Stimulated activated CD4-positive, alpha-beta T cell treated with anti-CD3 and anti-CD28 coated beads, Interleukin-15, amount 100 ng/mL, for 24 hours (primary cell): ENCODE measurements at regions not wholly inside any gene's neighbourhood (a gene's known extent, or its start where the extent isn't known, plus 50 kb on each side); places are given as distances from the start of the nearest gene placed in this dataset.
"Not testable (repeated sequence)": the region's sequence is repeated elsewhere in the genome, so short reads cannot be mapped to it uniquely, and the experiment has no call there.

Experiments
- DNase-seq: peaks from one replicate; pipeline ENCODE4 v3.0.0-alpha.2; 2020

DNA sequence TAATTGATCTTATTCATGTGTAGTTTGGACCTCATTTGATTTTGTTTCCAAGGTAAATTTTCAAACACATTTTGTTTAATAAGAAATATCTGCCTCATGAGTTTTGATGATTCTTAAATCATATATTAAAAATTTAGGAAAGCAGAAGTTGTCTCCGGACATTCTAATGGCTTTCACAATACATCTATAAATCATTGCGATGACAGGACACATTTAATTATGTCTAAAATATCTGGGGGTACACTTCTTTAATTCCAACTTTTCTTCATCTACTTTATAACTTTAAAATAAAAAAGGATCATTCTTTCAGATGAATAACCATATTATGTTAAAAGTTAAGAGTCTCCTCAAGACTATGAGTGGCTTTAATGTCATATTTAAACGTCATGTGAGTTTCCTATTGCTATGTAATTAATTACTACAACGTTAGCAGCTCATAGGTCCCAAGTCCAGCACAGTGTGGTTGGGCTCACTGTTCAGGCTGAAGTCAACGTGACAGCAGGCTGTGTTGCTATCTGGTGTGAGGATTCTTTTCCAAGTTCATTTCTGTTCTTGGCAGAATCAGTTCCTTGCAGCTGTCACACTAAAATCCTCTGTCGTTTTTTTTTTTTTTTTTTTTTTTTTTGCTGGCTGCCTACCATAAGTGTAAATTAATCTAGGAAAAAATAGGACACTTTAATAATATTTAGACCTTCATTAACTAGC, 893.5 kb downstream of the LTN1 start:
- DNase-seq: no peak

DNA sequence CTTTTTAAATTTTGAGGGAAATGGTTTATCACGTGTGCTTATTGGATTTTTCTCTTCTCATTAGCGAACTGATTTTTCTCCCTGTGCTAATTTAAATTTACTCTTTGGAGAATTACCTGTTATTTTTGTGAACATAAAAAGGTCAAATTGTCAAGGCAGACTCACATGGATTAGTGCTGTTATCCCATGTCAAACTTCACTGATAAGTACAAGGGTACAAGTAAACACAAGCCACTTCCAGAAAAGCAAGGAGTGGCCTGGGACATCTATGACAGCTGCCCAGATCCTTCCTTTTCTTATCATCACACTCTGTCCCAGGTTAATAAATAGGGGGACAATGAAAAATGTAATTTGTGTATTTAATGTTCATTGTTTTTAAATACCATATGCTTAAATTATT, 901.2 kb downstream of the LTN1 start:
- no peak for DNase-seq

DNA sequence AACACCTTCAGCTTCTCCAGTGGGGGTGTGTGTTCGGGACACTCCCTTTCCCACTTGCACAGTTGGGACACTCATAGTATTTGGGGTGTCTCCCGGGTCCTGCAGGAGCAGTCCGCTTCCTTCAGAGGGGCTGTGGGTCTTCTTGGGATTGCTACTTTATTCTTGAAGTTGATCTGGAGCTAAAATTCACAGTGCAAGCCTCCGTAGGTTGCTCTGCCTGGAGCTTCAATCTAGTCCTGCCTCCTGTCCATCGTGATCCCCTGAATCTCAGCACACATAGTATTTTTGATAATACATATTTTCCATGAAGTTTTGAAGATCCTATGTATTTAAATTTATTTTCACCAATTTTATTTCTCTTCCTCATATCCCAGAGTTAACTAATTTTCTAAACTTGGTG, 902.1 kb downstream of the LTN1 start:
- DNase-seq: no peak

DNA sequence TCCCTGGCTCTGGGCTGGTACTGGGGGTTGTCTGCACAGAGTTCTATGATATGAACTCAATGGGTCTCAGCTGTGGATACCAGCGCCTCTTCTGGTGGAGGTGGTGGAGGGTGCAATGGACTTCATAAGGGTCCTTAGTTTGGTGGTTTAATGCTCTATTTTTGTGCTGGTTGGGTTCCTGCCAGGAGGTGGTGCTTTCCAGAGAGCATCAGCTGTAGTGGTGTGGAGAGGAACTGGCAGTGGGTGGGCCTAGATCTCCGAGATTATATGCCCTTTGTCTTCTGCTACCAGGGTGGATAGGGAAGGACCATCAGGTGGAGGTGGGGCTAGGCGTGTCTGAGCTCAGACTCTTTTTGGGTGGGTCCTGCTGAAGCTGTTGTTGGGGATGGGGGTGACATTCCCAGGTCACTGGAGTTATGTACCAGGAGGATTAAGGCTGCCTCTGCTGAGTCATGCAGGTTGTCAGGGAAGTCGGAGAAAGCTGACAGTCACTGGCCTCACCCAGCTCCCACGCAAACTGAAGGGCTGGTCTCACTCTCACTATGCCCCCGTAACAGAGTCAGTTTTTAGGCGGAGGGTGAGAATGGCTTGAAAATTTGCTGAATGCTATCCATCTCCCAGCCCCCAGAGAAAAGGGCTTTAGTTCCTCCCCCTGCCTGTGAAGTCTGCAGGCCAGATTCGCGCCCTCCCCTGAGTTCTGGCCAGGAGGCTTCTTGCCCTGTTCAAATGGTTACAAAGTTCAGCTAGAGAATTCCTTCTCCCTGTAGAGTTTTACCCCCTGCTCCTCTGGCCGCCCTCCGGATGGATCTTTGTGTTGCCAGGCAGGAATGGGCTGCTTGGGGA, 902.9 kb downstream of the LTN1 start:
- DNase-seq: no peak

DNA sequence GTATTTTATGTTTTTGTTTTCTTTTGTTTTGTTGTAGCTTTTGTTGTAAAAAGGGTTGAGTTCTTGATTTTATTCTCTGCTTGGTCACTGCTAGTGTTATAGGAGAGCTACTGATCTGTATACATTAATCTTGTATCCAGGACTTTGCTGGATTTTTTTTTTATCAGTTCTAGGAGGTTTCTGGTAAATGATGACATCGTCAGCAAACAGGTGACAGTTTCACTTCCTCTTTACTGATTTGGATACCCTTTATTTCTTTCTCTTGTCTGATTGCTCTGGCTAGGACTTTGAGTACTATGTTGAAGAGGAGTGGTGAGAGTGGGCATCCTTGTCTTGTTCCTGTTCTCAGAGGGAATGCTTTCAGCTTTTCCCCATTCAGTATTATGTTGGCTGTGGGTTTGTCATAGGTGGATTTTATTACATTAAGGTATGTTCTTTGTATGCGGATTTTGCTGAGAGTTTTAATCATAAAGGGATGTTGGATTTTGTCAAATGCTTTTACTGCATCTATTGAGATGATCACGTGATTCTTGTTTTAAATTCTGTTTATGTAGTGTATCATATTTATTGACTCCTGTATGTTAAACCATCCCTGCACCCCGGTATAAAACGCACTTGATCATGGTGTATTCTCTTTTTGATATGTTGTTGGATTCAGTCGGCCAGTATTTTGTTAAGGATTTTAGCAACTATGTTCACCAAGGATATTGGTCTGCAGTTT, 905.7 kb downstream of the LTN1 start:
- no peak for DNase-seq

DNA sequence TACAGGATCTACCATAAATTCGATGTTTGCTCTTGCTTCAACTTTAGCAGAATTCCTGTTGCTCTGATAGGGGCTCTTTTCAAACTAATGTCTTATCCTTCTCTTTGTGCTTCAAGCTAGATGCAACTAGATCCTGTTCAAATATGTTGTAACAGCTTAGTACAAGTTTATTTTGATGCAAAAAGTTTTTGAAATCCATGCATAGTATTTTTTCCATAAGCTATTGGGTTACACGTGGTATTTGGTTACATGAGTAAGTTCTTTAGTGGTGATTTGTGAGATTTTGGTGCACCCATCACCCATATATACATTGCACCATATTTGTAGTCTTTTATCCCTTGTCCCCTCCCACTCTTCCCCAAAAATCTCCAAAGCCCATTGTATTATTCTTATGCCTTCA, 907.7 kb downstream of the LTN1 start:
- no peak for DNase-seq

DNA sequence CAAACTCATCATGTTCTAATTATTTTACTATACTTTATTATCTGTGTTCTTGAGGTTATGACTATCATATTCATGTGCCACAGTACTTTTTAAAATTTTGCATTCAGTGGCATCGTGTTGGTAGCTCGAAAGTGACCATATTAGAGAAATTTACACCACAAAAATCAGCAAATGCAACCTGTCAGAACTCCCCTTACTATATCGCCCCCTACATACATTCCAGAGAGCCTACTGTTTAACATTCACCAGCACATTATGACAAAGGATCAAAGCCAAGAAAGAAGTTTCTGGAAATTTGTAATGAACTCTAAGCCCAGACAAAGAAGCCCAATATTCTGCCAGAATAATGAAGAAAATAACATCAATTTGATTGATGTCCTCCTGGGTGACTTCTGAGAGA, 909.3 kb downstream of the LTN1 start:
- no peak for DNase-seq

DNA sequence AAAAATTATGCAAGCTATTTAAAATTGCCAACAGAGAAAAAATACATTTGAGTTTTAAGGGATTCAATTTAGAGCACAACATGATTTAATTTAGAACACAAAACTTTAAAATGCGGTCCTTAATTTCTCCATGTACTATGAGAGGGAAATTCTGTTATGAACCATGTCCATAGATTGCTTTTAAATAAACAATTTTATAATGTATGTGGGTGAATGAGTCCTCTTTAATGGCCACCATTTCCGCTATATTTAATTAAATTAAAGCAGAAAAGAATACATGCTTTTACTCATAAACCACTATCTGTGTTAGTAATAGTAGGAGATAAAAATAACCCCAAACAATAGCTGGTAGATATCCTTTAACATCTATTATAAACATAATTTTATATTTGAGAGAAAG, 914.6 kb downstream of the LTN1 start:
- no peak for DNase-seq

DNA sequence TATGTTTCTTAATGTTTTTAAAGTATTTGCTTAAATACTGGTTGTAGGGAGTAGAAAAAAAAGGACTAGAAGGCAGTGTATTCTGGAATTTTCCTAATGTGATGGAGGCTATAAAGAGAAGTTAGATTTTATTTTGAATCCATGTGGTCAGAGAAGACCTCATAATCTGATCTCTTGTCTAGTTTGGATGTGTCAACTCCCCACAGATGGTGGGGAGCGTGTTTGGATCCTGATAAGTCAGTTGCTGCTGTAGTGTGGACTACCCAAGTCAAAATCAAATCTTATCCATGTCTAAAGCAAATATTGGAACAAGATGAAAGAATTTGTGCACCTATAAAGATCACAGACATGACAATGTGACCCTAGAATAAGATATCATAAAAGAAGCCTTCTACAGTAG, 918.0 kb downstream of the LTN1 start:
- DNase-seq: no peak

DNA sequence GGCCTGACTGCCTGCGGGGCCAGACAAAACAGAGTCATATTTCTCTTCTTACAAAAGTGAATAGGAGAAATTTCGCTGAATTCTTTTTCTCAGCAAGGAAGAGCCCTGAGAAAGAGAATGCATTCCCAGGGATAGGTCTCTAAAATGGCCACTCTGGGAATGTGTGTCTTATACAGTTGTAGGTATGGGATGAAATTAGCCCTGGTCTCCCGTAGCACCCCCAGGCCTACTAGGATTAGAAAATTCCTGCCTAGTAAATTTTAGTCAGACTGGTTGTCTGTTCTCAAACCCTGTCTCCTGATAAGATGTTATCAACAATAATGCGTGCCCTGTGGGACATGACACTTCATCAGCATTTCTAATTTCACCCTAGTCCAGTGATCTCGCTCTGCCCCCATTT, 920.1 kb downstream of the LTN1 start:
- no peak for DNase-seq

DNA sequence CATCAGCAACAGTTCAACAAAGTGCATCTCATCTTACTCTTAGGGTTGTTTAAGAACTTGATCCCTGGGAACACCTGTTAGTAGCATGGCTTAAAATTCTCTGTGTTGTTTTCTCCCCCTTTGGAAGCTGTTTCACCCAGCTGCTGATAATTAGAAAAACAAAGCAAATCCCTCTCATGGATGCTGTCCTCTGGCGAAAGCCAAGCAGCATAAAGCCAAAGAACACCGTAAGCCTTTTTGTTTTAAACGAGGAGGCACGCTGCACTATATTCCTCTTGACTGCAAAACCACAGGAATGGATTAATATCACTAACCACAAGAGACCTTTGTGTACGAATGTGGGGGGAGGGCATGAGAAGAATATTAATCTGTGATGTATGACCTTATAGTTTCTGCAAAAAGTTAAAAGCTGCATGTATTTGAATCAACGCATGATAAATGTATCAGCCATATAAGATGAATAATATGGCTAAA, 923.2 kb downstream of the LTN1 start:
- no peak for DNase-seq

DNA sequence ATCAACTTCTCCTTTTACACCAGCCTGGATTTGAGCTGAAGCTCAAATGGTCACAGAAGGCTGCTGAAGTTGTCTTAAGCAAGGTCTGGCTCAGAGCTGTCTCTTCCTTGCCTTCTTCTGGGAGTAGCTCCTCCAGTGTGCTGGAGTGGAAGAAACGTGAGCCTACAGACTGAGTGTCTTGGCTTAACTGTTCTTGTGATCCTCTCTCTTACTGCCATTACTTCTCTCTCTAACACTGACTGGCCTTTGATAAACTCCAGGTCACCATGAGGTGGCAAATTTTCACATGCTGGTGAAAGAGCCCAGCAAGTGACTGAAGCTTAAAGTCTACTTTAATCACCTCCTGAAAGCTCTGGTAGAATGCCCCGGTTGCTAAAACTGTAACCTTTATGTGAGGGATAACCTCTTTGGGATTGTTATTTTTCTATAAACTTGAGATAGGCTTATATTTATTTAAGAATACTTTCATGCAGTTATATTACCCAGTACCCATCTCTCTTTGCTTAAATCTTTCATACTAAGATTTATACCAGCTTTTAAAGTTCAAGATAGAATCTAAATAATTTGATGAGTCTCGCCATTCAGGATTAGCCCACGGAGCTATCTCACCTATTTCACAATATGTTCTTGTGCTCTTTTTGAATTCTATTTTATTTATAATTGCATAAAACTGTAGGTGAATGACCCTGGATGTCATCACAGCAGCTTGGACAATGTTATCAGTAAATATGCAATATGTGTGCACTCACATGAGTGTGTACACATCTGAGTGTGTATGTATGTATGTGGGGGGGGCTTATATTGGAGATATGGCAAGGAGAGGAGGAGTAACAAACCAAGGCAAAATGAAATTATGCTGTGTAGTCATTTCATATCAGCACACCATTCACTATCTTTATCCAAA, 924.0 kb downstream of the LTN1 start:
- no peak for DNase-seq

DNA sequence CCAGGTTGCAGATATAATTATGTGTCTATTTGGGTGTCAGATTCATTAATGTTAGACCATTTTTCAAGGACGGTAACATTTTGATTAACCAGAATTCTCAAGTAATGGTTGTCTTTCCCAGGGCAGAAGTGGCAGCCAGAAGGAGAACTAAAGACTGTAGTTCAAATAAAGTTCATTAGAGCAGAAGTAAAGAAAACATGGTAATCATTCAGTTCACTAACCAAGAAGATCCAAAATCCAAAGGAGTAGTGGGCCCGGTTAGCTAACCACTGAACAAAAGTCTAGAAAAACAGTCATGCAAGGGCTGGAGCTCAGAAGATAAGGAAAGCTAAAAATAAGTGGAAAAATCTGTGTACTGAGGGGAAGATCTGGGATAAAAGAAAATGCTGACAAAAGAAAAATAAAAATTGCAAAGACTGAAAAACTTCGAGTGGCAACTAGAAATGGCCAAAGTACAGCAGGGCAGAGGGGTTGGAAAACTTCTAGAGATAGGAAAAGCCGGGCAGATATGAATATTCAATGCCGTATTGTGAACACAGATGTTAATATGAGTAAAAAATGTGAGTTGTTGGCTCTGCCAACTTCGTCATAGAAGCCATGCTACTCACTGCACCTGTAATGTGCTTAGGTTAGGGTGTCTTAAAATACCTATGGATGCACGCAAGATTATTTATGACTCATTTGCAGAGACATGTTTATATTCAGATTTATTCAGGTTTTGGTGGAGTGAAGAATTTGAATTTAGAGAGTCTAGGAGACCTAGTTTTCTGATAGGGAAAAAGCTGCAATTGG, 925.9 kb downstream of the LTN1 start:
- no peak for DNase-seq

DNA sequence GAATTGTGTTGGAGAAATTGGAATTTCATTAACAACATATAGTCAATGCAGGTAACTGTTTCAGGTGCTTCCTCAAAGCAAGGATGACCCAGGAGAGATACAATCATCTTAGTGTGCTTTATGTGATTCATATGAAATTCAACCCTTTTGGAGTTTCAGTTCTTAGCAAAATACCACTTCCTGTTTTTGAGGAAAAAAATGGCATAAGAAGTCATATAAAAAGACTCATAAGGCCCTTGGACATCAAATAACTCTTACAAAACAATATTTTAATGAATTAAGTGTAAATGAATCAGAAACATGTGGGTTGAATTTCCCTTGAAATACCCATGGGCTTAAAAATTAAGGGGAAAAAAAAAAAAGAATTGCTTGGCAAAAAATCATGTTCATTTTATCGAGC, 926.6 kb downstream of the LTN1 start:
- no peak for DNase-seq

DNA sequence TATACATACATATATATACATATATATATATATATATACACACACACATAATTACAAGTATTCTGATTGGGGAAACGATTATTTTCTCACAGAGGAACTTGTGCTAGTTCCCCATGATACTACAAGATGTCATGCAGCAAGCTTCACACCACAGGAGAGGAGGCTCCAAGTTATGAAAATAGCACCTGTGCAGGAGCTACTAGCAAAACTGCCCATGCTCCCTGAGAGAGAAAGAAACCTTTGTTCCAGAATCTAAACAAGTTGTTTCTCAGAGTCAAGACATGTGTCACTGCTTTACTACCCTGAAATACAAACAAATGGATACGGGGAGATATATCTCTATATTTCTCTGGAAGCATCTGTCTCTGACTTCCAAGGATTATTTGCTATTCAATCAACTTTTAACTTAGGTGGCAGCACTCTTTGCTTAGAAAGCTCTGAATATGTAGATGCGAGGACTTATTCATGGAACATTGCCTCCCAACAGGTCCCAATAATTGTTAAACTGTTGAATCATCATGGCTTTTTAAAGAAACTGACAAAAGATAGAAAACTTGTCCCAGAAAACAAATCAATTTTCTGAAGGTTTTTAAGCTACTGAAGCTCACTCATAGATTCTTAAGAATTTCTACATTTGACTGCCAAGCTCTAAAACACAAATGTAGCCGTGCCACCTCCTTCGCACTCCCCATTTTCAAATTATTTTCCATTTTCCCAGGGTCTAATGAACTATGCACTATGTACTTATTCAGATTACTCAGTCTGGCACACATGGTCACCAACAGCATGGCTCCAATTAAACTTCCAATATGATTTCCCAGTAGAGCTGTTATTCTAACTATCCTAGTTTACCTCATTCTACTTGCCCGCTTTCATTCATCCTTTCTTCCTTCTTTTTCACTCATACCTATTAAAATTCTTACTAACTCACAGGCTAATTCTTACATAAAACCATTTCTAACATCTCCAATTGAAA, 929.1 kb downstream of the LTN1 start:
- no peak for DNase-seq

DNA sequence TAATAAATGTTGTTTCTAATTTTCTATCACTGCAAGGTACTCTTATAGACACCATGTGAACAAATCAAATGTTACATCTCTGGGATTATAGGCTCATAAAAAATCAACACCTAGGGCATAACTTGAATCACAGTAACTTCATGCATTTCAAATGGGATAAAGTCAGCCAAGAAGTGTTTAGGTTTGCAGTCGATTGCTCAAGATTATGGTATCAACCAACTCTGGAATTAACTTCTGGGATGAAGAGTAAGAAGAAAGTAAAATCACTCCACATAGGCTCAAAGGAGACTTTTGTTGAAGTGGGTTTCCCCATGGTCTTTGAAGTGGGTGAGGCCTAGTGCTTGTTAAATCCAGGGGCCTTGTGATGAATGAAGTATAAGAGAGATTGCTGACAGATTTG, 939.7 kb downstream of the LTN1 start:
- not testable (repeated sequence) for DNase-seq

DNA sequence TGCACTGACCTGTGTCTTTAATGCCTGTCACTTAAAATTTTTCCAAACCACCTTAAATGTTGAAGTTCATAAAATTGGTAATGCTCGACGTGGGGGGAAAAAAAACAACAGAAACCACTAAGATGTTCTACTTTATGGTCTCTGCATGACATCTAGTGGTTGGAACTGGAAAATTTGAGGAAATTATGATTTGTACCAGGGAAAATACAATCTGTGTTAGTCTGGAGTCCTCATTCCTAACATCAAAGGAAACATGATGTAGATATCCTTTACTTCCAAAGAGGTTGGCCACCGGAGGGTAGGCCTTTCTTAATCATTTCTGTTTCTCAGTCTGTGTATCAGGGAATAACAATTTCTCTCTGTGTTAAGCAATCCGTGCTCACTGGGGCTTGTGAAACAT, 941.0 kb downstream of the LTN1 start:
- not testable (repeated sequence) for DNase-seq

DNA sequence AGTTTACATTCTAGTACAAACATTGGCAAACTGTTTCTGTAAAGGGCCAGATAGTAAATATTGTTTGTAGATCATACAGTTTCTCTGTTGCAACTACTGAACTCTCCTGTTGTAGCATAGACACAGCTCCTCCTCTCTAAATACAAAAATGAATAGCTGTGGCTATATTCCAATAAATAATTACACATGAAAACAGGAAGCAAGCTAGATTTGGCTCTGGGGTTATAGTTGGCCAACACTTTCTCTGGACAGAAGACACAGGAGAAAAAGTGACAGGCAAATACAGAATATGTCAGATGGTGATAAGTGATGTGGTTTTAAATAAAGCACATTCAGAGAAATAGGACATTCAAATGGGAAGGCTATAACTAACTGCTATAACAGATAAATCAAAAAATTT, 957.0 kb downstream of the LTN1 start:
- not testable (repeated sequence) for DNase-seq

DNA sequence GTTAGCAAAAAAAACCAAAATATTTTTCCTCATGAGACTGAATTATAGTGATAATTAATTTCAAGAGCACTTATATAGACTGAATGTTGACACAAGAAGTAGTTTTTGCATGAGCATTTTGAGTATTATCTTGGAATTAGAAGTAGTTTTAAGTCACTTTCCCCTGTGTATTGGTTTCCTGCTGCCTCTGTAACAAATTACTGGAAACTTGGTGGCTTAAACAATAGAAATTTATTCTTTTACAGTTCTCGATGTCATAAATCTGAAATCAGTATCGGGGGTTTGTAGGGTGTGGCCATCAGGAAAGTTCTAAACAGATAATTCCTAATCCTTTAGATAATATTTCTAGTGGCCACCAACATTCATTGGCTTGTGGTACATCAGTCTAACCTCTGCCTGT, 957.8 kb downstream of the LTN1 start:
- DNase-seq: not testable (repeated sequence)

DNA sequence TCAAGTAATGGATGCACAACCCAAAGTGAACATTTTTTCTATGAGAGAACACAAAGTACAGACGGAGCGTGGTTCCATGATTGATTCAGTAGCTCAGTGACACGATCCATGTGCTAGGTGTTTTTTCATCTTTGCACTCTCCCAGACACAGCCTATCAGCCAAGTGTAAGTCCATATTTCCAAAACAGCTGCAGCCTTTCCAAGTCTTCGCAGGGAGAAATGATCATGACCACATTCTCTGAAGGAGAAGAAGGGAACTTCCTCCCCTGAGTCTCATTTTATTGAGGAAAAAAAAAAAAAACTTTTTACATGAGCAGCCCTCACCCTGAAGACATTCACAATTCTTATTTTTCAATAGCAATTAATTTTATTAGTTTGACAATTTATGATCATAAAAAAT, 958.3 kb downstream of the LTN1 start:
- not testable (repeated sequence) for DNase-seq

DNA sequence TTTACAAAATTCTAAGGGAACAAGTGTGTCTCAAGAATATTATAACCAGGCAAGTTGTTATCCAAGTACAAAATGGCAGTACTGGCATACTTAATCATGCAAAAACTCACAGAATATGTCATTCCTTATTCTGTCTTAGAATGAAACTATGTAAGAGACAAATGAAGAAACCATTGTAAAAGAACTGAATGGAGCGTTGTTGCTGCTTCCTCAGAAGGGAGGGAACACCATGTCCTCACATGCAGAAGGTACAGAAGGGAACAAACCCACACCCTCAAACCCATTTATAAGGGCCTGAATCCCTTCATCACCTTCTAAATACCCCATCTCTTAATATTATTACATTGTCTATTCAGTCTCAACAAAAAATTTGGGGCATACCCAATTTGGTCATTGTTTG, 960.0 kb downstream of the LTN1 start:
- not testable (repeated sequence) for DNase-seq
